DND-41 (cell line): ENCODE measurements at regions not wholly inside any gene's neighbourhood (a gene's known extent, or its start where the extent isn't known, plus 50 kb on each side); places are given as distances from the start of the nearest gene placed in this dataset.

ENCODE experiments used
- EZH2 ChIP-seq: IDR thresholded peaks from 3 replicates; pipeline ENCODE4 v1.6.1; 2012; ENCODE audit warnings: borderline replicate concordance, low read depth, mild to moderate bottlenecking, moderate library complexity, low read length, inconsistent platforms; ENCODE audit not compliant: severe bottlenecking
- TF ChIP-seq, protein P1 (sequence below): IDR thresholded peaks from 2 replicates; pipeline ENCODE4 v1.5.1; 2012; ENCODE audit warnings: borderline replicate concordance, low read length, moderate library complexity, mild to moderate bottlenecking; ENCODE audit not compliant: poor library complexity, severe bottlenecking; ENCODE audit errors: extremely low read depth

DNA sequence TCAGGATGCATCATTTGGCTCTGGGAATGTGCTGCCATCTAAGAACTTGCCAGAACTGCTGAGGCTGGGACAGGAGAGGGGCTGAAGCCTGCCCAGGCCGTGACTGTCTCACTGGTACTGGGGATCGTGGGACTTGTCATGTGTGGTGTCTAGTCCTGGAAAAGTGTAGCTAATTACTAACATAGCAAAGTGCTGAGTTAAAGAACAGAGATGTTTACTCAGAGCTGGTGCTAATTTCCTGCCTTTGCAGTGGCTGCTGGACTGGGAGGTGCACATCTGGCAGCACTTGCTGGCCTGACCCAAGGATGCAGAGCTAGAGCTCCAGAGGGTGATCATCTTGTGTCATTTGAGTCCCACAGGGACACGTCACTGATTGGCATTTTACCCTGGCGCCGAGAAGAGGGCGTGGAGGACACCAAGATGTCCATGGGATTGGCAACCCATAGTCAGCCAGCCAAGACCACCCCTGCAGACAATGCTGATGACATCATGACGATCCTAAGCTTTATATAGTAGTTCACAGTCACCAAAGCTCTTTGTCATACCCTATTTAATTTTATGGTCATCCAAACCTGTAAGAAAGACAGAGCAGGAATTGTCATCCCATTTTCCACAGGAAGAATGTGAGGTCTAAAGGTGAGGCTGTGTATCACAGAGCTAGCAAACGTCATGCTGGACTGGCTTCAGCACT is 110.1 kb upstream of the SLC44A3 start:
- TF ChIP-seq, protein P1, sequence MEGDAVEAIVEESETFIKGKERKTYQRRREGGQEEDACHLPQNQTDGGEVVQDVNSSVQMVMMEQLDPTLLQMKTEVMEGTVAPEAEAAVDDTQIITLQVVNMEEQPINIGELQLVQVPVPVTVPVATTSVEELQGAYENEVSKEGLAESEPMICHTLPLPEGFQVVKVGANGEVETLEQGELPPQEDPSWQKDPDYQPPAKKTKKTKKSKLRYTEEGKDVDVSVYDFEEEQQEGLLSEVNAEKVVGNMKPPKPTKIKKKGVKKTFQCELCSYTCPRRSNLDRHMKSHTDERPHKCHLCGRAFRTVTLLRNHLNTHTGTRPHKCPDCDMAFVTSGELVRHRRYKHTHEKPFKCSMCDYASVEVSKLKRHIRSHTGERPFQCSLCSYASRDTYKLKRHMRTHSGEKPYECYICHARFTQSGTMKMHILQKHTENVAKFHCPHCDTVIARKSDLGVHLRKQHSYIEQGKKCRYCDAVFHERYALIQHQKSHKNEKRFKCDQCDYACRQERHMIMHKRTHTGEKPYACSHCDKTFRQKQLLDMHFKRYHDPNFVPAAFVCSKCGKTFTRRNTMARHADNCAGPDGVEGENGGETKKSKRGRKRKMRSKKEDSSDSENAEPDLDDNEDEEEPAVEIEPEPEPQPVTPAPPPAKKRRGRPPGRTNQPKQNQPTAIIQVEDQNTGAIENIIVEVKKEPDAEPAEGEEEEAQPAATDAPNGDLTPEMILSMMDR, result no peak
- no peak for TF ChIP-seq EZH2
